NCI-H2227 treated with DMSO at 0.1 percent for 48 hours (cell line): ENCODE measurements at regions not wholly inside any gene's neighbourhood (a gene's known extent, or its start where the extent isn't known, plus 50 kb on each side); places are given as distances from the start of the nearest gene placed in this dataset.

Source experiments
- DNase-seq: peaks from one replicate; lab custom pipeline; 2025; lab: John Stamatoyannopoulos, UW

DNA sequence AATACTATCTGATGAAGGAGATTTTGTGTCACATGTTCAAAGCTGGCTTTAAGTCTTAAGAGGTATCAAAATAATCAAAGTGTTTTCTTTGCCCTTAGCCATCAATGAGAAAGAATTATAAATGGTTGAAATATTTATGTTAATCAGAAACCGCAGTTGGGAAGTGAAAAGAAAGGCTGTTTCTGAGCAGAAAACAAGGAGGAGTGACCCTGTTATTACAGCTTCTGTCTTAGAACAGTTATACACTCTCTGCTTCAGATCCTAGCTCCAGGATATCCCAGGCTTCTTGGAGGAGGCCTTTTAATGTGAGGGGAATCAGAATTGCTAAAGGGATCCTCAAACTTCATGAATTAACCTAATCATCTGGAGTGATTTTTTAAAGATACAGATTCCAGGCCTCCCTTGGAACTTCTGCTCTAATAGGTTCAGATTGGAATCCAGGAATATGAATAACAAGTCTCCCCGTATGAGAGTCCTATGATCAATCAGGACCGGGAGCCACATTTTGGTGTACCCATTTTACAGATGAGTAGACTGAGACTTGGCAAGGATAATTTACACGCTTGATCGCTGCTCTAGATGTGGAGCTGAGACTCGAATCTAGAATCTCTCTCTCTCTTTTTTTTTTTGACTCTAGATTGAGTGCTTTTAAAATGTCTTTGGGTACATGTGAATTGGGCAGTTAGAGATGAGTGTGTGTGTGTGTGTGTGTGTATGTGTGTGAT, 50.8 kb upstream of the JAG1 start:
- DNase-seq: no peak

DNA sequence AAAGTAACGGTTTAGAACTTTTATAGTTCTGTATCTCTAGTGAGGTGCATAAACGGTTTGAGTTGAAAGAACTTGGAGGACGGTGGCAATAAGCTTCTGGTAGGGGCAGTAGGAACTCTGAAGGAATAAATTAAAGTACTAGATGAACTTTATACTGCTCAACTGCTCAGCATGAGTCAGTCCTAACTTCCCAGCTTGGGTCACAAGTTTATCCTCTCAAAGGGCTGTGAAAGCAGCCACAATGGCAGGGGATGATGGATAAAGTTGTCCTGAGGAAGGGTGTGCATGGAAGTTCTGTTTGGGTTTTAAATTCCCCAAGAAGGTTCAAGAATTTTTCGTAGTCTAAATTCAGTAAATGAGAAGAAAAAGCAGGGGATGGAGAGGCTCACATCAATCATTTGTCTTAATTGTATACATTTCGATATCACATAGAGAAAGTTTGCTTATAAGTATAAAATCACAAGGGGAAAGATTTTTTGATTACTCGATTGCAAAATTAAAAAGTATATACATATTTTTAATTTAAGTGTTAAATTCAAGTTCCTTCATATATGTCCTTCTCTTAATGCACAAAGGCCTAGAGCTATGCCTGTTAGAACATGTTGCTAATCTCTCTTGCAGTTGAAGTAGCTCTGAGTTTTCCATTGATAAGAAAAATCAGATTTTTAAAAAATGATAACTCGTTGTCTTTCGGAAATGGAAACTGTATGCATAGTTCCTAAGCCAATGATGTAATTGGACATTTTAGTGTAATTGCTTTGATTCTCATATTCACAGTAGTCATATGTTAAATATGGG, 55.3 kb upstream of the JAG1 start:
- DNase-seq: no peak

- DNase-seq: no peak
Measured at GRCh38 chr20:10729785-10730184, 56.0 kb upstream of the JAG1 start.

DNA sequence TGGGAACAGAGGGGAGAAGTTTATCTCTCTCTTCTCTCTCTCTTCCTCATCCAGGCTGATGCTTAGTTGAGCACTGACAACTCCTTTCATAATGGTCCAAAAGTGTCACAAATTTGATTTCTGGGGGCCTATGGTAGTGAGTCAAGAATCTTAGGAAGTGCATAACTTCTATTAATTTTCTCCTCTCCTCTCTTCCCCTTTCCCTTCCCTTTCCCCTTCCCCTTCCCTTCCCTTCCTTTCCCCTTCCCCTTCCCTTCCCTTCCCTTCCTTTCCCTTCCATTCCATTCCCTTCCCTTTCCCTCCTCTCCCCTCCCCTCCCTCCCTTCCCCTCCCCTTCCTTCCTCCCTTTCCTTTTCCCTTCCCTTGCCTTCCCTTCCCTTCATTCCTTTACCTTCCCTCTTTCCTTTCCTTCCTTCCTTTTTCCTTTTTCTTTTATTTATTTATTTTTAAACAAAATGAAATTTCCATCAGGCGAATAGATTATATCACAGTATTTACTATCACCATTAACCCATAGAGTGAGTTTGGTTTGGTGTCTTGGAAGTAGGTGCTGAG, 56.9 kb upstream of the JAG1 start:
- DNase-seq: no peak

GRCh38 chr20:10731190-10731965, 57.6 kb upstream of the JAG1 start:
- no peak for DNase-seq

- DNase-seq: no peak
Measured at GRCh38 chr20:10733122-10733521, 59.3 kb upstream of the JAG1 start.

DNA sequence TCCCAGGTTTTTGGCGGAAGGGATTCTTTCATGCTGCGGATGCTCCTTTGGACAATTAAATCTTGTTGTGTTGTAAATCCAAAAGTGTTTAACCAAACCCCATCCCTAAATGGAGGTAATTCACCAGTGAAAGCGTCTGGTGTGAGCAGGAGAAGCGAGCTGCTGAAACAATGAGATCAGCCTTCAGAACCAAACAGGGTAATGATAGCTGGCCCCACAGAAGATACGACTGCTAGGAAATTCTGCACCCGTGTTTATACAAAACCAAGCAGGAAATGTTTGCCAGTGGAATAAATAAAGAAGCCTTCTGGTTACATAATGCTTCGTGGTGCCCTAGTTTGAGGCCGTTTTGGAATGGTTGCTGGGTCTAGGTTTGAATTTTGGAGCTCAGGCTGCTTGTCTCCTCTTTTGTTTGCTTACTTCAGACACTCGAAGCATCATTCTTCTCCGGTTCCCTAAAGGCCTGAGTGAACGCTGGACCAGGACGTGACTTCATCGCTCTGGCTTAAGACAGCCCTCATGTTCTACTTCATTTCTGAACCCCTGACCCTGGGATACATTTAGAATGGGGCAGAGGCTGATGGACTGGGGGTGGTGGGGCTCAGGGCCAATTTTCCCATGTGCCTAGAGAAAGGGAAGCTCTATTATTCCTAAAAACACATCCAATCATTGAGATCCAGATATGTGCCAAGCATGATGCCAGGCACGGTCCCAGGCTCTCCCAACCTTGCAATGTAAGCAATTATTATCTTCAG, 61.6 kb upstream of the JAG1 start:
- no peak for DNase-seq

DNA sequence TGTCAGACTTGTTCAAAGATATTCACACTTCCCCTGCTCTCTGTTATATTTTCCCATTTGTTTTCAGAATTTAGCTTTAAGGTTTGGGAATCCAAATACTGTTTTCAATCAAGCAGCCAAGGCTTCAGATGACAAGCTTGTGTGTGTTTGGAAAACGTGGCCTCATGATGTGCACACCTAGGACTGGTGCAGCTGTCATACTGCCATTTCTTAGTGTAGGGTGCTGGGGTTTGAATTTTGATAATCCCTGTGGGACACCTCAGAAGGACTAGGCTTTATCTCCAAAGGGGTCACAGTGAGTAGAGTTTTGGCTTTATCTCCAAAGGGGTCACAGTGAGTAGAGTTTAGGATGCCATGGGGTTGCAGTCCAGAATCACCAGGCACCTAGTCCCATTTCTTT, 65.3 kb upstream of the JAG1 start:
- DNase-seq: no peak

- DNase-seq: no peak
Measured at GRCh38 chr20:10739566-10739965, 65.8 kb upstream of the JAG1 start.

- no peak for DNase-seq
Measured at GRCh38 chr20:10741060-10741459, 67.3 kb upstream of the JAG1 start.

- DNase-seq: no peak
Measured at GRCh38 chr20:10745790-10746189, 72.0 kb upstream of the JAG1 start.

DNA sequence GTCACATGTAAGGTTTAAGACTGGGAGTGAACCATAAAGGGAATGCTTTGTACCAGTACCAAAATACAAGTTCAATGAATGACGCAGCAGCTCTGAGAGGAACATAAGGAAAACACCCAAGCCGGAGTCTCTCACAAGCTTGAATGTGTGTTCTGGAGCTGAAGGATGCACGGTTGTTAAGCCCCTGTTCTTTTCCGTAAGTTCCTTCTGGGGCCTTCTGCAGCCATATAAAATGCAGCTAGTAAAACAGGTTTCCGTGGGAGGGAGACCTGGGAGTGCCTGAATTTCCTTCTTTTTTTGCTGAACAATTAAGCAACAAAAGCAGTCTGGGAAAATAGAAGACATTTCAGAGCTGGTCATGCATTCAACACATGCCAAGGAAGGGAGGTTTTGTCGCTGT, 73.2 kb upstream of the JAG1 start:
- DNase-seq: no peak

DNA sequence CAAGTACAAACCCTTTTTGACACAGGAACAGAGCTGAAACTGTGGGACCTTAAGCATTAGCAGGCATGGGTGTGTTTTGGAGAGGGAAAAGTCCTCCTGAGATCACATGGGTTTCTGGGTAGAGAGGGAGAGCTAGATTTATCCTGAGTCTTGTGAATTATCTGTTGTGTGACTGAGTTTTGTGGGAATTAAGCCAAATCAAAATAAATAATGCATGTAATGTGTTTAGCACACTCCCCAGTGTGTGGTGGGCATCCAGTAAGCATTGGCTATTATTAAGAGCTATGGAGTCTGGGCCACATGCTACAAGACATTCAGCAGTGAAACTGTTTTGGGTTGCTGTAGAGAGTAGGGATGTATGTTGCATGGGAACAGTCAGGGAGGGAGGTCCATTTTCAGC, 75.3 kb upstream of the JAG1 start:
- DNase-seq: no peak

DNA sequence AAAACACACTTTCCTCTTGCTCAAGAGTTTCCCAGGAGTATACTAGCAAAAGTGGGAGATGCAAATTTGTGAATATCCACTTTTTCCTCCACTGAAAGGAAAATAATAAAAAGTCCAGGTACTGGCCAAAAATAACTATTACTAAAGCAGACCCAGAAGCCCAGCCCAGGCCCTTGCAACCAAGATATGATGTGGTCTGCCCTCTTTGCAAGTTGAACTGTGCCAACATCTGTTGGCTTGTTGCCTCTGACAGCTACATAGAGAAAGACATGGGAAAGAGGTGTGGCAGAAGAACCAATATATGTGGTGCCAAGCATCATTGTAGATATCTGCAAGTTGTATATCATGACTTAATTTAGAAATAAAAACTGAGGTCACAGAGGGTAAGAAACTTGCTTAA, 78.4 kb upstream of the JAG1 start:
- DNase-seq: no peak

DNA sequence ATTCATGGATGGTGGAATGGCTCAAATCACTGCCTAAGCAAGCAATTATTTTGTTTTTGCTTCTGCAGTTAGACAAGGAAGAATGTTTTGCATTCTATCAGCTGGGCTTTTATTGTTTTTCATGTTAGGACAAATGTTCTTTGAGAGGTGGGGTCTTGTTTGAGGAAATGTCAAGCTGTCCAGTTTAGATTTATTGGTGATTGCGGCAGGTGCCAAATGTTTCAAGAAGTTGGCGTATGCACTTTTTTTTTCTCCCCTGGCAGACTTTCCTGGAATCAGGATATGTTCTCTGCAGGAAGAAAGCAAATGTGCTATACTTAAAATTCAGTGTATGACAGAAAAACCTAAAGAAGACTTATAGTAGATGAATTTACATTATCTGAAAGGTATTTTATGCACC, 81.0 kb upstream of the JAG1 start:
- DNase-seq: no peak

DNA sequence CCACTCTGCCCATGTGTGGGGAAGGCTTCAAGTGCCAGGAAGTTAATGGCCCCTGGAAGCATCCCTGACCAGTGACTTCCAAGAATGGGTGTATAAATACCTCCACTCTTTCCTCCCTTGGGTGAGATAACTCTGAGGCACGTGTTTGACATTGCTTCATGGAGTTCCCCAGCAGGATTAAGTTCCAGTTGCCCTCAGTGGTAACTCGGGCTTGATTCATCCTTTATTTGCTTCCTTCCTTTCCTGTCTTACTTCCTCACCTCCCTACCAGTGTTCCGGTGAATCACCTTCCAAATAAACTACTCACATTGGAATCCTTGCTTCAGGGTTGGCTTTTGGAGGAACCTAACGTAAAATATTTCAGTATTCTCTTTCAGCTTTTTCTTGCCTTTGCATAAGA, 84.6 kb upstream of the JAG1 start:
- DNase-seq: no peak

DNA sequence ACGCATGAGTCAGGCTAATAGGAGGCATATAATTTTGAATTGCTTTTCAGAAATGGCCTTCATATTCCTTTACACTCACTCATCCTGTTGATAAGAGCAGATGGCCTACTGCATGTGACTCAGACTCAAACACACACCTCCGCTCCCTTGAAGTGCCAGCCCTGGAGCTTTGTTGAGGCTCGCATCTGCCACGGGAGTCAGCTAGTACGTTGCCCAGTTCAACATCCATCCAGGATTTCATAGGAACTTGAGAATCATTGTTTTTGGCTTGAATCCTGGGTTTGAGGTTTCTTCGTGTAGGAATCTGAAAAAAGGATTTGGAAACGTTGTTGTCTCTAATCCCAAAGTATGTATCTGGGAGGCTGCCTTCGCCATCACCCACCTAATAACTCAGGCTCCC, 87.4 kb upstream of the JAG1 start:
- no peak for DNase-seq

GRCh38 chr20:10761786-10762185, 88.0 kb upstream of the JAG1 start:
- no peak for DNase-seq

DNA sequence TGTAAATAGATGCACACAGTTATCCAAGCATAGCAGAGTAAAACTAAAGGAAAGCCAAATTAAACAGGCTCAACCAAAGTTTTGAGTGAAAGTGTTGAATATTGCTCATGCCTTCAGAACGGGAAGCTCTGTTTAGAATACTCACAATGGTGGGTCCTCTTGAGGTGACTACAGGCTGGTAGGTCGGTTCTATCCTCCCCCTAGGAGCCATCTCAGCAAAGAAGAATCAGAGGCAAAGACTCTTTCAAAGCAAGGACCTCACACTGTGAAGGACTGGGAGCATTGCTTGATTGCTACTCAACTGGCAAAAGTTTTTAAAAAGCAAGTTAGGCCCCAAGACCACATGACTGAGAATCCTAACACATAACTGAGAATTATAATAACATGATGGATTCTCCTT, 88.4 kb upstream of the JAG1 start:
- no peak for DNase-seq

- DNase-seq: no peak
Measured at GRCh38 chr20:10763112-10763511, 89.3 kb upstream of the JAG1 start.

GRCh38 chr20:10769700-10770099, 95.9 kb upstream of the JAG1 start:
- no peak for DNase-seq

DNA sequence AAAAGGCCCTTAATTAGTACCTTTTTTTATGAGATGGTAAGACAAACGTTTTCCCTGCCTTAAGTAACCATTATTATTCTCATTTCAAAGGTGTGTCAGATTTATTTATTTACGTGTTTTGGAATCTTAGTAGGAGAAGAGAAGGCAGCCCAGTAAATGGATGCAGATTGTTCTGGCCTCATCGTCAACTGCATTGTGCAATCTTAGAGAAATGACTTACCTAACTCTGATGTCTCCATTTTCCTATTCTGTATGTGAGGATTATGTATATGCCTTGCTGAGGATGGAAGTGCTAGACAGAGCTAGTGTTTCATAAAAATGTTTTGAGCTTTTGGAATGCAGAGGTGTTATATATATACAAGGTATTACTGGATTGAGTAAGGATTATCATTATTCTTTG, 97.0 kb upstream of the JAG1 start:
- no peak for DNase-seq
